NB4 (cell line): ENCODE measurements at regions not wholly inside any gene's neighbourhood (a gene's known extent, or its start where the extent isn't known, plus 50 kb on each side); places are given as distances from the start of the nearest gene placed in this dataset.

Experiments
- POLR2A ChIP-seq: IDR thresholded peaks from 2 replicates; pipeline ENCODE4 v1.6.1; 2011; ENCODE audit warnings: mild to moderate bottlenecking; ENCODE audit not compliant: insufficient read length; ENCODE audit errors: extremely low read depth
- TF ChIP-seq, protein P1 (sequence below): IDR thresholded peaks from one replicate; pipeline ENCODE4 v1.5.1; 2012; ENCODE audit warnings: low read depth, low read length
- TF ChIP-seq, protein P2 (sequence below): IDR thresholded peaks from 2 replicates; pipeline ENCODE4 v1.6.1; 2011; ENCODE audit warnings: low read depth, low read length

DNA sequence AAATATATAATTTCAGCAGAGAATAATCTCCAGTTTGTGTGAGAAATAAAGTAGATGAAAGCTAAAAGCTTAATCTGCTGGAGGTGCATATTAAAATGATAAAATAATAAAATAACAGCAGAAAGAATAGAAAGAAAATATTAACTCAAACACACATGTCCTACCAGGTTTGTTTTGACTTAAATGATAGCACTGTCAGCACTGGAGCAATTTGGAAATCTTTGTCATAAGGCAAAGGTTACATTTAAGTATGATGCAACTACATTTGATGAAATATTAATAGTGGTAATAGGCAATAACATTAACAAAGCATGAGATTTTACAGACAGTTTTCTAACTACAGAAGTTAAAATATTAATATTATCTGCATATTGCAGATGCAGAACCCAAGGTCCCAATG, 2380.1 kb downstream of the PCDH9 start:
- TF ChIP-seq, protein P1, sequence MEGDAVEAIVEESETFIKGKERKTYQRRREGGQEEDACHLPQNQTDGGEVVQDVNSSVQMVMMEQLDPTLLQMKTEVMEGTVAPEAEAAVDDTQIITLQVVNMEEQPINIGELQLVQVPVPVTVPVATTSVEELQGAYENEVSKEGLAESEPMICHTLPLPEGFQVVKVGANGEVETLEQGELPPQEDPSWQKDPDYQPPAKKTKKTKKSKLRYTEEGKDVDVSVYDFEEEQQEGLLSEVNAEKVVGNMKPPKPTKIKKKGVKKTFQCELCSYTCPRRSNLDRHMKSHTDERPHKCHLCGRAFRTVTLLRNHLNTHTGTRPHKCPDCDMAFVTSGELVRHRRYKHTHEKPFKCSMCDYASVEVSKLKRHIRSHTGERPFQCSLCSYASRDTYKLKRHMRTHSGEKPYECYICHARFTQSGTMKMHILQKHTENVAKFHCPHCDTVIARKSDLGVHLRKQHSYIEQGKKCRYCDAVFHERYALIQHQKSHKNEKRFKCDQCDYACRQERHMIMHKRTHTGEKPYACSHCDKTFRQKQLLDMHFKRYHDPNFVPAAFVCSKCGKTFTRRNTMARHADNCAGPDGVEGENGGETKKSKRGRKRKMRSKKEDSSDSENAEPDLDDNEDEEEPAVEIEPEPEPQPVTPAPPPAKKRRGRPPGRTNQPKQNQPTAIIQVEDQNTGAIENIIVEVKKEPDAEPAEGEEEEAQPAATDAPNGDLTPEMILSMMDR: no peak
- TF ChIP-seq POLR2A: no peak
- TF ChIP-seq, protein P2, sequence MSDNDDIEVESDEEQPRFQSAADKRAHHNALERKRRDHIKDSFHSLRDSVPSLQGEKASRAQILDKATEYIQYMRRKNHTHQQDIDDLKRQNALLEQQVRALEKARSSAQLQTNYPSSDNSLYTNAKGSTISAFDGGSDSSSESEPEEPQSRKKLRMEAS: no peak
